ENCODE measurements at regions not wholly inside any gene's neighbourhood (a gene's known extent, or its start where the extent isn't known, plus 50 kb on each side); places are given as distances from the start of the nearest gene placed in this dataset.

DNA sequence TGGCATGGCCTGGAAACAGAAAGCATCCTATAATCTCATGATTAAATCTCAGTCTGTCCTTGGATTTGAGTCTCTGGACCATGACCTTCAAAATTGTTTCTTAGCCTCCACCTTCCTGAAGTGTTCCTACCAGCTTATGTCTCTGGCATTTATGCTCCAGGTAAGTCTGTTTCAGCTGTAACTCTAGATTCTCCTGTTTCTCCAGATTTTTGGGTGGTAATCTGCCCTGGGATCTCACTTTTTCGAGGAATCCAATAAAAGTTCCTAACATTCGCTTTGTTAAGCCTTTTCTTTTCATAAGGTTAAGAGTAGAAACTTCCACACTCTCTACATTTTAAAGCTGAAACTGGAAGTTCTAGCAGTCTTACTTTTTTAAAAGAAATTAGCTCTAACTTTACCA, 318.5 kb downstream of the C6orf118 start:
- Histone ChIP-seq H3K4me3 (ENCODE audit: low read length) (no peak overlapping the region), H3K27ac (ENCODE audit: low read length) (no peak overlapping the region), H3F3A (ENCODE audit: insufficient read depth, low read length) (no peaks in the 10 kb centered on the region), H3K36me3 (replicated peaks; ENCODE audit: insufficient read depth, low read length) (no peaks in the 10 kb centered on the region), H3K9me3 (replicated peaks; ENCODE audit: insufficient read depth, low read length) (no peaks in the 10 kb centered on the region), H4K20me1 (ENCODE audit: insufficient read depth, low read length) (no peaks in the 10 kb centered on the region), H3K4me2 (ENCODE audit: low read depth, low read length) (no peak overlapping the region), H3K9ac (ENCODE audit: low read length) (no peak overlapping the region), H3K79me2 (ENCODE audit: low read length) (no peaks in the 10 kb centered on the region), H3K27me3 (replicated peaks; ENCODE audit: insufficient read depth, low read length) (no peaks in the 10 kb centered on the region), H3K4me1 (ENCODE audit: low read length) (no peaks in the 10 kb centered on the region), H3K9me2 (replicated peaks; ENCODE audit: insufficient read depth, low read length) (no peaks in the 10 kb centered on the region), H2AFZ (ENCODE audit: low read length) (no peak overlapping the region)
- DNase-seq, result no peak
- TF ChIP-seq EZH2 (optimal IDR thresholded peaks at IDR 0.05; ENCODE audit: low read depth, low read length) (no peak), CTCF (IDR thresholded peaks at IDR 0.05; ENCODE audit: low read length) (no peak), EZH2phosphoT487 (IDR thresholded peaks at IDR 0.05; ENCODE audit: low read length) (no peak)

DNA sequence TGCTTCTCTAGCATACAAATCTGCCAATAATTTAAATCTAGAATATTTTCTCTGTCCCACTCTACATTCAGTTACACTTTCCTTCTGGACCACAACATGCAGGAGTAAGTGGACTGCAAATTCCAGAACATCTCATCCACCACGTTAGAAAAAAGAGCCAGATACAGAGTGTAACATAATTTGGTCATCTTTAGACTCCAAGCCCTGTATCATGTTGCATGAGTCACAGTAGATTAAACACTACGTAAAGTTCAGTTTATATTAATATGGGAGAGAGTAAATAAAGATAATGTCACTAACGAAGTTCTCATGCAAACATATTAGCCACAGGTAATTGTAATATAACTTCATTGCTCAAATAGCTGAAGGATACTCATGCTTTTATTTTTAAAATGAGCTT, 327.0 kb downstream of the C6orf118 start:
- no peak overlapping the region for H3K9ac ChIP-seq (ENCODE audit: low read length)
- no peaks in the 10 kb centered on the region for H3K36me3 ChIP-seq (replicated peaks; ENCODE audit: insufficient read depth, low read length)
- no peak overlapping the region for H2AFZ ChIP-seq (ENCODE audit: low read length)
- H3K27ac ChIP-seq (ENCODE audit: low read length), result no peak overlapping the region
- H3K4me1 ChIP-seq (ENCODE audit: low read length), result no peaks in the 10 kb centered on the region
- no peaks in the 10 kb centered on the region for H3F3A ChIP-seq (ENCODE audit: insufficient read depth, low read length)
- H3K79me2 ChIP-seq (ENCODE audit: low read length), result no peaks in the 10 kb centered on the region
- no peaks in the 10 kb centered on the region for H4K20me1 ChIP-seq (ENCODE audit: insufficient read depth, low read length)
- no peaks in the 10 kb centered on the region for H3K27me3 ChIP-seq (replicated peaks; ENCODE audit: insufficient read depth, low read length)
- H3K4me3 ChIP-seq (ENCODE audit: low read length), result no peak overlapping the region
- DNase-seq, result no peak
- no peaks in the 10 kb centered on the region for H3K9me3 ChIP-seq (replicated peaks; ENCODE audit: insufficient read depth, low read length)
- TF ChIP-seq EZH2phosphoT487 (IDR thresholded peaks at IDR 0.05; ENCODE audit: low read length), result no peak
- TF ChIP-seq CTCF (IDR thresholded peaks at IDR 0.05; ENCODE audit: low read length), result no peak
- no peak for TF ChIP-seq EZH2 (optimal IDR thresholded peaks at IDR 0.05; ENCODE audit: low read depth, low read length)
- no peak overlapping the region for H3K4me2 ChIP-seq (ENCODE audit: low read depth, low read length)
- H3K9me2 ChIP-seq (replicated peaks; ENCODE audit: insufficient read depth, low read length), result no peaks in the 10 kb centered on the region

- Histone ChIP-seq H3F3A (ENCODE audit: insufficient read depth, low read length) (no peaks in the 10 kb centered on the region), H3K4me2 (ENCODE audit: low read depth, low read length) (no peak overlapping the region), H4K20me1 (ENCODE audit: insufficient read depth, low read length) (no peaks in the 10 kb centered on the region), H3K4me3 (ENCODE audit: low read length) (no peak overlapping the region), H3K4me1 (ENCODE audit: low read length) (no peaks in the 10 kb centered on the region), H3K9ac (ENCODE audit: low read length) (no peak overlapping the region), H3K36me3 (replicated peaks; ENCODE audit: insufficient read depth, low read length) (no peaks in the 10 kb centered on the region), H3K79me2 (ENCODE audit: low read length) (no peaks in the 10 kb centered on the region), H3K9me3 (replicated peaks; ENCODE audit: insufficient read depth, low read length) (no peaks in the 10 kb centered on the region), H3K27me3 (replicated peaks; ENCODE audit: insufficient read depth, low read length) (no peaks in the 10 kb centered on the region), H3K27ac (ENCODE audit: low read length) (no peak overlapping the region), H2AFZ (ENCODE audit: low read length) (no peak overlapping the region), H3K9me2 (replicated peaks; ENCODE audit: insufficient read depth, low read length) (no peaks in the 10 kb centered on the region)
- DNase-seq, result no peak
- TF ChIP-seq CTCF (IDR thresholded peaks at IDR 0.05; ENCODE audit: low read length) (no peak), EZH2phosphoT487 (IDR thresholded peaks at IDR 0.05; ENCODE audit: low read length) (no peak), EZH2 (optimal IDR thresholded peaks at IDR 0.05; ENCODE audit: low read depth, low read length) (no peak)
Measured at GRCh38 chr6:164967102-164967501, 342.3 kb downstream of the C6orf118 start.

All from MM.1S (cell line).